Breast epithelium (tissue), 4 donors: ENCODE measurements at regions not wholly inside any gene's neighbourhood (a gene's known extent, or its start where the extent isn't known, plus 50 kb on each side); places are given as distances from the start of the nearest gene placed in this dataset.

Experiments
- DNase-seq, 2 donors: peaks; one replicate each; pipeline ENCODE4 v3.0.0-alpha.2; 2019; ENCODE audit warnings: low spot score in 2 of 2
- H3K27ac ChIP-seq, 2 donors: fragments of 200-600 bp; sonication (generic) in 1 of 2; one replicate each; pipeline ENCODE4 v1.5.1; 2016 to 2019; ENCODE audit warnings: mild to moderate bottlenecking in 1 of 2
- H3K27me3 ChIP-seq, 2 donors: fragments of 200-600 bp; sonication (generic) in 1 of 2; one replicate each; pipeline versions ENCODE4 v1.5.1 to v1.6.0; 2017 to 2019; ENCODE audit warnings: control low read depth in 1 of 2, mild to moderate bottlenecking in 1 of 2
- H3K36me3 ChIP-seq: fragments of 200-600 bp; one replicate; pipeline ENCODE4 v1.5.1; 2019
- H3K4me1 ChIP-seq, 2 donors: fragments of 200-600 bp; sonication (generic); one replicate each; pipeline ENCODE4 v1.5.1; 2016 to 2019; ENCODE audit warnings: control low read depth in 1 of 2
- H3K4me3 ChIP-seq, 3 donors: fragments of 200-600 bp; sonication (generic); 1 replicate in 2 of 3; 2 replicates in 1 of 3; pipeline ENCODE4 v1.5.1; 2016 to 2019; ENCODE audit warnings: mild to moderate bottlenecking in 3 of 3, moderate library complexity in 2 of 3
- H3K9me3 ChIP-seq, 2 donors: fragments of 200-600 bp; sonication (generic) in 1 of 2; one replicate each; pipeline ENCODE4 v1.5.1; 2016 to 2019; ENCODE audit warnings: control low read depth in 1 of 2
- CTCF ChIP-seq, 3 donors: fragments of 450-650 bp; IDR thresholded peaks; one replicate each; pipeline ENCODE4 v1.5.1; 2016 to 2017; ENCODE audit warnings: antibody characterized with exemption in 3 of 3, mild to moderate bottlenecking in 3 of 3, moderate library complexity in 3 of 3
- POLR2A ChIP-seq: fragments of 450-650 bp; IDR thresholded peaks from one replicate; pipeline ENCODE4 v1.6.1; 2016; ENCODE audit warnings: antibody characterized with exemption, mild to moderate bottlenecking, moderate library complexity
- POLR2AphosphoS5 ChIP-seq, 3 donors: sonication (generic); formaldehyde crosslinking; IDR thresholded peaks; one replicate each; pipeline ENCODE4 v1.6.1; 2017; ENCODE audit warnings: antibody characterized with exemption in 3 of 3
- intact Hi-C: fragments of 100-400 bp; cut with DNase I; formaldehyde crosslinking; loops from one replicate; pipeline ENCODE4 v1.15.1; 2023; ENCODE audit warnings: low total_unique reads

GRCh38 chr14:82521191-82521590 lies 987.5 kb upstream of the SEL1L start:
- intact Hi-C loops: no loop called here
- no peak overlapping the region for H3K27ac ChIP-seq
- H3K4me3 ChIP-seq: no peak overlapping the region
- DNase-seq: no peak
- H3K36me3 ChIP-seq: no peaks in the 10 kb centered on the region
- no peaks in the 10 kb centered on the region for H3K4me1 ChIP-seq
- TF ChIP-seq POLR2A (no peak), CTCF (IDR thresholded peaks at IDR 0.05) (no peak), POLR2AphosphoS5 (IDR thresholded peaks at IDR 0.05) (no peak)
- H3K9me3 ChIP-seq: peaks cover 4 to 9% of the 10 kb centered on the region in 2 donors
- no peaks in the 10 kb centered on the region for H3K27me3 ChIP-seq

GRCh38 chr14:82528016-82528415 lies 994.4 kb upstream of the SEL1L start:
- Histone ChIP-seq H3K9me3 (no peaks in the 10 kb centered on the region), H3K27ac (no peak overlapping the region), H3K4me1 (no peaks in the 10 kb centered on the region), H3K27me3 (no peaks in the 10 kb centered on the region), H3K36me3 (no peaks in the 10 kb centered on the region), H3K4me3 (no peak overlapping the region)
- intact Hi-C loops: no loop called here
- no peak for TF ChIP-seq CTCF (IDR thresholded peaks at IDR 0.05)
- TF ChIP-seq POLR2AphosphoS5 (IDR thresholded peaks at IDR 0.05): no peak
- TF ChIP-seq POLR2A: no peak
- no peak for DNase-seq

- no peaks in the 10 kb centered on the region for H3K27me3 ChIP-seq
- H3K4me3 ChIP-seq: no peak overlapping the region
- no peak for DNase-seq
- TF ChIP-seq CTCF (IDR thresholded peaks at IDR 0.05) (no peak), POLR2AphosphoS5 (IDR thresholded peaks at IDR 0.05) (no peak), POLR2A (no peak)
- H3K4me1 ChIP-seq: no peaks in the 10 kb centered on the region
- H3K36me3 ChIP-seq: no peaks in the 10 kb centered on the region
- intact Hi-C loops: no loop called here
- no peaks in the 10 kb centered on the region for H3K9me3 ChIP-seq
- H3K27ac ChIP-seq: no peak overlapping the region
These were observed 999.7 kb upstream of the SEL1L start for GRCh38 chr14:82533351-82533750.

- Histone ChIP-seq H3K4me1 (no peaks in the 10 kb centered on the region), H3K36me3 (no peaks in the 10 kb centered on the region), H3K27ac (no peak overlapping the region), H3K27me3 (no peaks in the 10 kb centered on the region), H3K4me3 (no peak overlapping the region), H3K9me3 (no peaks in the 10 kb centered on the region)
- intact Hi-C loops: no loop called here
- TF ChIP-seq POLR2AphosphoS5 (IDR thresholded peaks at IDR 0.05) (no peak), POLR2A (no peak), CTCF (IDR thresholded peaks at IDR 0.05) (no peak)
- no peak for DNase-seq
These were observed 1002.9 kb upstream of the SEL1L start for GRCh38 chr14:82536566-82536965.

GRCh38 chr14:82537831-82538230 lies 1004.2 kb upstream of the SEL1L start:
- no peaks in the 10 kb centered on the region for H3K27me3 ChIP-seq
- no peak overlapping the region for H3K27ac ChIP-seq
- H3K4me1 ChIP-seq: no peaks in the 10 kb centered on the region
- no peak for DNase-seq
- H3K9me3 ChIP-seq: no peaks in the 10 kb centered on the region
- TF ChIP-seq CTCF (IDR thresholded peaks at IDR 0.05): no peak
- no peak for TF ChIP-seq POLR2AphosphoS5 (IDR thresholded peaks at IDR 0.05)
- no peak for TF ChIP-seq POLR2A
- intact Hi-C loops: loop anchor here (2.0 kb wide), 1 partner anchor 37 kb away; no protein-coding TSS in a partner anchor
- H3K36me3 ChIP-seq: no peaks in the 10 kb centered on the region
- H3K4me3 ChIP-seq: no peak overlapping the region
